GM19239 (cell line): ENCODE measurements at regions not wholly inside any gene's neighbourhood (a gene's known extent, or its start where the extent isn't known, plus 50 kb on each side); places are given as distances from the start of the nearest gene placed in this dataset.

ENCODE experiments used
- DNase-seq: peaks from one replicate; pipeline ENCODE4 v3.0.0; 2011; ENCODE audit warnings: low spot score; ENCODE audit not compliant: insufficient read length
- FAIRE-seq: peaks from 2 replicates; lab custom pipeline; 2011; peaks lifted over from hg19 to GRCh38; lab: Jason Lieb, UNC

GRCh38 chr10:28778524-28778923 lies 101.2 kb downstream of the BAMBI start:
- DNase-seq (no peak), FAIRE-seq (no peak)

- DNase-seq (no peak), FAIRE-seq (no peak)
Measured at GRCh38 chr10:28781296-28781695, 104.0 kb downstream of the BAMBI start.

- no peak for FAIRE-seq
- no peak for DNase-seq
Measured at GRCh38 chr10:28783087-28783486, 105.8 kb downstream of the BAMBI start.

GRCh38 chr10:28785018-28785417 lies 107.7 kb downstream of the BAMBI start:
- DNase-seq (no peak), FAIRE-seq (no peak)

- peak; percentile 80 for FAIRE-seq
Measured at GRCh38 chr10:28788252-28788651, 110.9 kb downstream of the BAMBI start.

GRCh38 chr10:28788762-28789161 lies 111.4 kb downstream of the BAMBI start:
- no peak for DNase-seq
- FAIRE-seq: no peak

More at GRCh38 chr10:28788252-28788651, 110.9 kb downstream of the BAMBI start:
- DNase-seq: no peak

GRCh38 chr10:28790146-28790545 lies 112.8 kb downstream of the BAMBI start:
- DNase-seq (no peak), FAIRE-seq (no peak)

- FAIRE-seq: no peak
- DNase-seq: no peak
Measured at GRCh38 chr10:28793482-28793881, 116.2 kb downstream of the BAMBI start.

- FAIRE-seq (no peak), DNase-seq (no peak)
Measured at GRCh38 chr10:28794986-28795385, 117.7 kb downstream of the BAMBI start.

GRCh38 chr10:28796606-28797512 lies 119.5 kb downstream of the BAMBI start:
- DNase-seq (no peak), FAIRE-seq (no peak)

- DNase-seq (no peak), FAIRE-seq (no peak)
Measured at GRCh38 chr10:28797904-28798371, 120.6 kb downstream of the BAMBI start.

GRCh38 chr10:28798428-28798955 lies 121.2 kb downstream of the BAMBI start:
- DNase-seq: no peak
- no peak for FAIRE-seq

GRCh38 chr10:28798964-28799363 lies 121.6 kb downstream of the BAMBI start:
- no peak for FAIRE-seq
- DNase-seq: no peak

- DNase-seq (no peak), FAIRE-seq (no peak)
Measured at GRCh38 chr10:28800144-28800543, 122.8 kb downstream of the BAMBI start.

GRCh38 chr10:28801247-28801646 lies 123.9 kb downstream of the BAMBI start:
- no peak for FAIRE-seq
- no peak for DNase-seq

- FAIRE-seq: no peak
- DNase-seq: no peak
Measured at GRCh38 chr10:28801869-28802268, 124.5 kb downstream of the BAMBI start.

- DNase-seq: no peak
- no peak for FAIRE-seq
Measured at GRCh38 chr10:28805390-28805789, 128.1 kb downstream of the BAMBI start.

GRCh38 chr10:28806488-28806941 lies 129.2 kb downstream of the BAMBI start:
- FAIRE-seq (peak; percentile 44), DNase-seq (no peak)

GRCh38 chr10:28806951-28807759 lies 129.8 kb downstream of the BAMBI start:
- no peak for DNase-seq
- peak; percentile 79 for FAIRE-seq

GRCh38 chr10:28807760-28808613 lies 130.7 kb downstream of the BAMBI start:
- FAIRE-seq: peak; percentile 73
- no peak for DNase-seq
